GM12872 (cell line): ENCODE measurements at regions not wholly inside any gene's neighbourhood (a gene's known extent, or its start where the extent isn't known, plus 50 kb on each side); places are given as distances from the start of the nearest gene placed in this dataset.

Source experiments
- TF ChIP-seq, protein P1 (sequence below): IDR thresholded peaks from 3 replicates; pipeline ENCODE4 v1.5.1; 2011; ENCODE audit warnings: low read depth, mild to moderate bottlenecking, low read length, moderate library complexity; ENCODE audit not compliant: insufficient read depth

DNA sequence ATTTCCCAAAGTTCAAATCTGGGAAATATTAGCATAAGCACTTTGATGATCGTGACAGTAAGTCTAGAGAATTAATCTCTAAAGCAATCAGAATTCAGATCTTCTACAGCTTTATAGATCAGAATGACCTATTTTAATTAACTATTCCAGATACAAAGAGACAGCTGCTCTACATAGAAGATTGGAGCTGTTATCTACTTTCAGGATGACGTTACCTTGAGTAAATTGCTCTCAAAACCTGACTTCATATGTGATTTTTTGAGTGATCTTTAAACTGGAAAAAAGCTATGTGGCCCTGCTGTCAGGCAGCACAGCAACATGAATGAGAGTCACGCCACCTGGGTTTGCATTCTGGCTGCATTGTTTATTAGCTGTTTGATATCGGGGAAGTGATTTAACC is 259.9 kb upstream of the CDH6 start:
- TF ChIP-seq, protein P1, sequence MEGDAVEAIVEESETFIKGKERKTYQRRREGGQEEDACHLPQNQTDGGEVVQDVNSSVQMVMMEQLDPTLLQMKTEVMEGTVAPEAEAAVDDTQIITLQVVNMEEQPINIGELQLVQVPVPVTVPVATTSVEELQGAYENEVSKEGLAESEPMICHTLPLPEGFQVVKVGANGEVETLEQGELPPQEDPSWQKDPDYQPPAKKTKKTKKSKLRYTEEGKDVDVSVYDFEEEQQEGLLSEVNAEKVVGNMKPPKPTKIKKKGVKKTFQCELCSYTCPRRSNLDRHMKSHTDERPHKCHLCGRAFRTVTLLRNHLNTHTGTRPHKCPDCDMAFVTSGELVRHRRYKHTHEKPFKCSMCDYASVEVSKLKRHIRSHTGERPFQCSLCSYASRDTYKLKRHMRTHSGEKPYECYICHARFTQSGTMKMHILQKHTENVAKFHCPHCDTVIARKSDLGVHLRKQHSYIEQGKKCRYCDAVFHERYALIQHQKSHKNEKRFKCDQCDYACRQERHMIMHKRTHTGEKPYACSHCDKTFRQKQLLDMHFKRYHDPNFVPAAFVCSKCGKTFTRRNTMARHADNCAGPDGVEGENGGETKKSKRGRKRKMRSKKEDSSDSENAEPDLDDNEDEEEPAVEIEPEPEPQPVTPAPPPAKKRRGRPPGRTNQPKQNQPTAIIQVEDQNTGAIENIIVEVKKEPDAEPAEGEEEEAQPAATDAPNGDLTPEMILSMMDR: no peak

DNA sequence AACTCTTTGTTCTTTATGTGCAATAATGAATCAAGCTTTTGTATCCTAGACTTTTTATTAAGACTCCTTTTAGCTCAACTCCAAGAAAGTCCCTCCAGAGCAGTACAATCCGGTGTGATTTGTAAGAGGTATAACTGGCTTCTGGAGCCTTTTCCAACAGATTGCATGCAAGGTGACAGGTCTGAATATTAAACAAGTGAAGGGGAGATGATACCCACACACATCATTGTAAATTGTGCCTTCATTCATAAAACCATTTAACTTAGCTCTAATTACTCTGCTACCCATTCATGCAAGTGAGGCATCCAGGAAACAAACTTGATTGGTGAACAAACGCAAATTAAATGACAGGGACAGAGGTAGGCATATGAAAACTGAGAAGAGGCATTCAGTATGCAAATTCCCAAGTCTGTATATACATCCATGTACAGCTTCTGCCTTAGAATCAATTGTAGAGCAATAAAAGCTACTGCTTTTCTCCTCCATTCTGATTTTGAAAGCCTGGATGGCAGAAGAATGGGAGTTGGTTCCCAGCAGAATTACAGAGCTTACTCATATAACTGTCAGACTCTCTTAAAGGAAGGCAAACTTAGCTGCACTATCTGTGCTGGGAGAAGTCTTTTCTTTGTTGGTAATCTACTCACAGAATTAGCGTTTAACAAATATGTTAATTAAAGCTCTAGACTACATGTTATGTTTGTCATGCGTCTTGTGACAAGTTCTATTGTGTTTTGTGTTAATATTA is 261.0 kb upstream of the CDH6 start:
- TF ChIP-seq, protein P1: no peak

DNA sequence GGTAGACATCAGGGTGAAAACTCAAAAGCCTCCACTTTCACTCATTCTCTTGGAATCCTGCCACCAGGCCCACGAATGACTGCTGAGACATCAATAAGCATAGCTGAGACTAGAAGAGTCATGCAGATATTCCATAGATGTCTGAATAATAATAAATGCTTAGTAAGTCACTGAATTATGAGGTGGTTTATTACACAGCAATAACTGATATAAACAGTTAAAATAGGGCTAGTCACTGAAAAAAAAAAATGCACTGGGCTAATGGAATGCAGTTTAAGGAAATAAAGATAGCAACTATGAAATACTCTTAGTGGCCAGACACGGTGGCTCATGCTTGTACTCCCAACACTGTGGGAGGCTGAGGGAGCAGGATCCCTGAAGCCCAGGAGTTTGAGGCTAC is 262.8 kb upstream of the CDH6 start:
- TF ChIP-seq, protein P1: no peak

DNA sequence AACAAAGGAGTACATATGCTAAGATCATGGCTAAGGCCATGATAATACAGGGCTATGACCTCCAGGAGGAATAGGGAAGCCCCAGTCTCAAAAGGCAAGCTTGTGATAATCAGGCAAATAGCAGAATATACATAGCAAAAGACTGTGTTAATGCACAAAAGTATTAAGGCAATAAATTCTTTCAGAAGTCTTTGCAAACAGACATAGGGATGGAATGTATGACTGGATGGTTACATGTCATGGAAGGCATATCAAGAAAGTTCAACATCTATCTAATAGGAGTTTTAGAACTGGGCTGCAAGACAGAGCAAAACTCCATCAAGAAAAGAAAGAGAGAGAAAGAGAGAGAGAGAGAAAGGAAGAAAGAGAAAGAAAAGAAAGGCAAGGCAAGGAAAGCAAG is 264.5 kb upstream of the CDH6 start:
- TF ChIP-seq, protein P1: no peak

DNA sequence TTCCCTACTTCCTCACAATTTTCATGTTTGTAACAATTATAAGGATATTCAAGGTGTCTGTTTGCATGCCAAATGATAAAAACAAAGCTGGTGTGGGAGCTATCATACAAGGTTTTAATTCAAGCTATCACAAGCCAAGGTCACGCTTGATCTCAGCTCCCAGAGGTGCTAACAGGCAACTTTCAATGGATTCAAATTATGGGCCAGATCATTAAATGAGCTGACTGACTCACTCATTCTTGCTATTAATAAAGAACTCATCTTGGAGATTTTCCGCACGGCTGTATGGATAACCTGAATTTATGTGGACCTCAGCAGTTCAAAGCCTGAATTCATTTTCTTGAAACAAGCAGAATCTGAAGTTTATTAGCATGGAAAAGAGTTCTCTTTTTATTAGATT is 267.3 kb upstream of the CDH6 start:
- TF ChIP-seq, protein P1: no peak

DNA sequence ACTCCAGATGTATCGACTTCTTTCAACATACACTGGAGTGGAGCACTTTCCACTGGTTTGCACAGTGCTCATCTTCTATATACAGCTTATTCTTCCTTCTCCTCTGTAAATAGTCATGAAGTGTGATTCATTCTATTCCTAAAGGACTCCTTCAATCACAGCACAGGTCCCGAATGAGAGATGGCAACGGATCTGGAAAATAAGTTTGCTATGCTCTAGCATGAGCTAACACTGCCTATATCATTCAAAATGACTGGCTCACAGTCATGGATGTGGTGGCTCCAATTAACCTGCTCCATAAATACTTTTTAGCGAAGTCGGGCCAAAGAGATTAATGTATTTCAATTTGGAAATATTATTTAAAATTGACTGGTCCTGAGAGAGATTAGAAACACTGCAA is 272.1 kb upstream of the CDH6 start:
- TF ChIP-seq, protein P1: no peak

DNA sequence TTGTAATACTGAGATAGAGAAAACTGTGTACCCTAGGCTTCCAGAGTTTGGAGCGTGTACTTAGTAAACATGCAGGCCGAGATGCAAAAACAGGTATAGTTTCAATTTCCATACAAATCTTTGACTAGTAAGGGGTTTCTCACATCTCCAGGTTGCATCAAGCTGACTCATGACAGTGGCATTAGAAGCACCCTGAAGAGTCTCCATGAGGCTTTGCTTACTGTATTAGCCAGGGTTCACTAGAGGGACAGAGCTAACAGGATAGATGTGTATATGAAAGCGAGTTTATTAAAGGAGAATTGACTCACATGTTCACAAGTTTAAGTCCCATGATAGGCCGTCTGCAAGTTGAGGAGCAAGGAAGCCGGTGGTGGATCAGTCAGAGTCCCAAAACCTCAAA is 275.3 kb upstream of the CDH6 start:
- TF ChIP-seq, protein P1: no peak
